AG04450 (cell line): ENCODE measurements at regions not wholly inside any gene's neighbourhood (a gene's known extent, or its start where the extent isn't known, plus 50 kb on each side); places are given as distances from the start of the nearest gene placed in this dataset.

Experiments
- CTCF ChIA-PET: fragments of 300-600, 350-600 bp; formaldehyde crosslinking; extraction: SDS; loops from one replicate; lab custom pipeline; 2022; ENCODE audit warnings: antibody characterized with exemption, inconsistent platforms; lab: Charles Lee
- POLR2A ChIA-PET: fragments of 350-600 bp; formaldehyde crosslinking; extraction: SDS; loops from one replicate; lab custom pipeline; 2021; ENCODE audit warnings: antibody characterized with exemption, inconsistent platforms; lab: Yijun Ruan, JAX
- DNase-seq: peaks from one replicate; pipeline ENCODE4 v3.0.0-alpha.2; 2011; ENCODE audit warnings: low read depth, low spot score
- H3K27ac ChIP-seq: one replicate; pipeline ENCODE4 v1.5.1; 2012; ENCODE audit warnings: low read depth, low read length, control low read depth
- H3K27me3 ChIP-seq: one replicate; pipeline ENCODE4 v1.6.0; 2012; ENCODE audit warnings: low read length; ENCODE audit not compliant: control insufficient read depth, insufficient read depth
- H3K4me3 ChIP-seq: 2 replicates; pipeline ENCODE4 v1.5.1; 2011; ENCODE audit warnings: mild to moderate bottlenecking, low read depth, low read length, control low read depth
- H3K9me3 ChIP-seq: 2 replicates; pipeline ENCODE4 v1.5.1; 2012; ENCODE audit warnings: low read length; ENCODE audit not compliant: control insufficient read depth, insufficient read depth
- CTCF ChIP-seq: IDR thresholded peaks from 2 replicates; pipeline ENCODE4 v1.5.1; 2011; ENCODE audit warnings: low read depth, low read length, control low read depth, inconsistent platforms

GRCh38 chr2:40516604-40517003 is 64.7 kb upstream of the SLC8A1 start:
- no peak for TF ChIP-seq CTCF
- H3K9me3 ChIP-seq = no peaks in the 10 kb centered on the region
- POLR2A ChIA-PET = no interaction called here
- no peak overlapping the region for H3K4me3 ChIP-seq
- DNase-seq = no peak
- H3K27me3 ChIP-seq = no peaks in the 10 kb centered on the region
- H3K27ac ChIP-seq = no peak overlapping the region
- CTCF ChIA-PET = no interaction called here

GRCh38 chr2:40528564-40528963 is 76.7 kb upstream of the SLC8A1 start:
- Histone ChIP-seq H3K27ac (no peak overlapping the region), H3K9me3 (no peaks in the 10 kb centered on the region; the same call in 1 of the 2 replicates), H3K4me3 (no peak overlapping the region), H3K27me3 (no peaks in the 10 kb centered on the region)
- ChIA-PET POLR2A (no interaction called here), CTCF (no interaction called here)
- no peak for DNase-seq
- no peak for TF ChIP-seq CTCF

GRCh38 chr2:40531359-40531758 is 79.5 kb upstream of the SLC8A1 start:
- Histone ChIP-seq H3K9me3 (no peaks in the 10 kb centered on the region), H3K27ac (no peak overlapping the region), H3K4me3 (no peak overlapping the region), H3K27me3 (no peaks in the 10 kb centered on the region)
- TF ChIP-seq CTCF = no peak
- CTCF ChIA-PET = interaction anchor here (1.0 kb wide), 2 partner anchors 9 to 23 kb away, joined by 3 to 4 read pairs; no protein-coding TSS in a partner anchor
- POLR2A ChIA-PET = no interaction called here
- no peak for DNase-seq

- DNase-seq = no peak
- H3K9me3 ChIP-seq = no peaks in the 10 kb centered on the region
- CTCF ChIA-PET = interaction anchor here (1.3 kb wide), 1 partner anchor 20 kb away, joined by 4 read pairs; no protein-coding TSS in a partner anchor
- TF ChIP-seq CTCF = no peak
- no peak overlapping the region for H3K4me3 ChIP-seq
- no peaks in the 10 kb centered on the region for H3K27me3 ChIP-seq
- H3K27ac ChIP-seq = no peak overlapping the region
- POLR2A ChIA-PET = no interaction called here
Observed at GRCh38 chr2:40534528-40534927, 82.6 kb upstream of the SLC8A1 start.

GRCh38 chr2:40535972-40536371 is 84.1 kb upstream of the SLC8A1 start:
- H3K27me3 ChIP-seq = no peaks in the 10 kb centered on the region
- H3K4me3 ChIP-seq = no peak overlapping the region
- H3K27ac ChIP-seq = no peak overlapping the region
- no peaks in the 10 kb centered on the region for H3K9me3 ChIP-seq
- ChIA-PET CTCF (interaction anchor here (0.7 kb wide), 1 partner anchor 19 kb away, joined by 3 read pairs; no protein-coding TSS in a partner anchor), POLR2A (no interaction called here)
- no peak for TF ChIP-seq CTCF
- DNase-seq = no peak
